ENCODE measurements at regions not wholly inside any gene's neighbourhood (a gene's known extent, or its start where the extent isn't known, plus 50 kb on each side); places are given as distances from the start of the nearest gene placed in this dataset.
"Not testable (repeated sequence)": the region's sequence is repeated elsewhere in the genome, so short reads cannot be mapped to it uniquely, and the experiment has no call there.

DNA sequence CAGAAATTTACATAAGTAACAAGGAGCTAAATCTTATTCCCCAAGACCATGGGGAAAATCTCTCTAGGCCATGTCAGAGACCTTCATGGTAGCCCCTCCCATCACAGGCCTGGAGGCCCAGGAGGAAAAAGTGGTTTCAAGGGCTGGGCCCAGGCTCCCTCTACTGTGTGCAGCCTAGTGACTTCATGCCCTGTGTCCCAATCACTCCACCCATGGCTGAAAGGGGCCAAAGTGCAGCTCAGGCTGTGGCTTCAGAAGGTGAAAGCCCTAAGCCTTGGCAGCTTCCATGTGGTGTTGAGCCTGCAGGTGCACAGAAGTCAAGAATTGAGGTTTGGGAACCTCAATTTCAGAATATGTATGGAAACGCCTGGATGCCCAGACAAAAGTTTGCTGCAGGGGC is 1612.7 kb upstream of the SLC39A10 start (continued):
- TF ChIP-seq, protein P1, sequence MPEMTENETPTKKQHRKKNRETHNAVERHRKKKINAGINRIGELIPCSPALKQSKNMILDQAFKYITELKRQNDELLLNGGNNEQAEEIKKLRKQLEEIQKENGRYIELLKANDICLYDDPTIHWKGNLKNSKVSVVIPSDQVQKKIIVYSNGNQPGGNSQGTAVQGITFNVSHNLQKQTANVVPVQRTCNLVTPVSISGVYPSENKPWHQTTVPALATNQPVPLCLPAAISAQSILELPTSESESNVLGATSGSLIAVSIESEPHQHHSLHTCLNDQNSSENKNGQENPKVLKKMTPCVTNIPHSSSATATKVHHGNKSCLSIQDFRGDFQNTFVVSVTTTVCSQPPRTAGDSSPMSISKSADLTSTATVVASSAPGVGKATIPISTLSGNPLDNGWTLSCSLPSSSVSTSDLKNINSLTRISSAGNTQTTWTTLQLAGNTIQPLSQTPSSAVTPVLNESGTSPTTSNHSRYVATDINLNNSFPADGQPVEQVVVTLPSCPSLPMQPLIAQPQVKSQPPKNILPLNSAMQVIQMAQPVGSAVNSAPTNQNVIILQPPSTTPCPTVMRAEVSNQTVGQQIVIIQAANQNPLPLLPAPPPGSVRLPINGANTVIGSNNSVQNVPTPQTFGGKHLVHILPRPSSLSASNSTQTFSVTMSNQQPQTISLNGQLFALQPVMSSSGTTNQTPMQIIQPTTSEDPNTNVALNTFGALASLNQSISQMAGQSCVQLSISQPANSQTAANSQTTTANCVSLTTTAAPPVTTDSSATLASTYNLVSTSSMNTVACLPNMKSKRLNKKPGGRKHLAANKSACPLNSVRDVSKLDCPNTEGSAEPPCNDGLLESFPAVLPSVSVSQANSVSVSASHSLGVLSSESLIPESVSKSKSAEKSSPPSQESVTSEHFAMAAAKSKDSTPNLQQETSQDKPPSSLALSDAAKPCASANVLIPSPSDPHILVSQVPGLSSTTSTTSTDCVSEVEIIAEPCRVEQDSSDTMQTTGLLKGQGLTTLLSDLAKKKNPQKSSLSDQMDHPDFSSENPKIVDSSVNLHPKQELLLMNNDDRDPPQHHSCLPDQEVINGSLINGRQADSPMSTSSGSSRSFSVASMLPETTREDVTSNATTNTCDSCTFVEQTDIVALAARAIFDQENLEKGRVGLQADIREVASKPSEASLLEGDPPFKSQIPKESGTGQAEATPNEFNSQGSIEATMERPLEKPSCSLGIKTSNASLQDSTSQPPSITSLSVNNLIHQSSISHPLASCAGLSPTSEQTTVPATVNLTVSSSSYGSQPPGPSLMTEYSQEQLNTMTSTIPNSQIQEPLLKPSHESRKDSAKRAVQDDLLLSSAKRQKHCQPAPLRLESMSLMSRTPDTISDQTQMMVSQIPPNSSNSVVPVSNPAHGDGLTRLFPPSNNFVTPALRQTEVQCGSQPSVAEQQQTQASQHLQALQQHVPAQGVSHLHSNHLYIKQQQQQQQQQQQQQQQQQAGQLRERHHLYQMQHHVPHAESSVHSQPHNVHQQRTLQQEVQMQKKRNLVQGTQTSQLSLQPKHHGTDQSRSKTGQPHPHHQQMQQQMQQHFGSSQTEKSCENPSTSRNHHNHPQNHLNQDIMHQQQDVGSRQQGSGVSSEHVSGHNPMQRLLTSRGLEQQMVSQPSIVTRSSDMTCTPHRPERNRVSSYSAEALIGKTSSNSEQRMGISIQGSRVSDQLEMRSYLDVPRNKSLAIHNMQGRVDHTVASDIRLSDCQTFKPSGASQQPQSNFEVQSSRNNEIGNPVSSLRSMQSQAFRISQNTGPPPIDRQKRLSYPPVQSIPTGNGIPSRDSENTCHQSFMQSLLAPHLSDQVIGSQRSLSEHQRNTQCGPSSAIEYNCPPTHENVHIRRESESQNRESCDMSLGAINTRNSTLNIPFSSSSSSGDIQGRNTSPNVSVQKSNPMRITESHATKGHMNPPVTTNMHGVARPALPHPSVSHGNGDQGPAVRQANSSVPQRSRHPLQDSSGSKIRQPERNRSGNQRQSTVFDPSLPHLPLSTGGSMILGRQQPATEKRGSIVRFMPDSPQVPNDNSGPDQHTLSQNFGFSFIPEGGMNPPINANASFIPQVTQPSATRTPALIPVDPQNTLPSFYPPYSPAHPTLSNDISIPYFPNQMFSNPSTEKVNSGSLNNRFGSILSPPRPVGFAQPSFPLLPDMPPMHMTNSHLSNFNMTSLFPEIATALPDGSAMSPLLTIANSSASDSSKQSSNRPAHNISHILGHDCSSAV (CRISPR knock-in tag; IDR thresholded peaks at IDR 0.05; ENCODE audit: borderline replicate concordance): no peak
- TF ChIP-seq ZSCAN31 (CRISPR knock-in tag; IDR thresholded peaks at IDR 0.05; ENCODE audit: low read depth): no peak

DNA sequence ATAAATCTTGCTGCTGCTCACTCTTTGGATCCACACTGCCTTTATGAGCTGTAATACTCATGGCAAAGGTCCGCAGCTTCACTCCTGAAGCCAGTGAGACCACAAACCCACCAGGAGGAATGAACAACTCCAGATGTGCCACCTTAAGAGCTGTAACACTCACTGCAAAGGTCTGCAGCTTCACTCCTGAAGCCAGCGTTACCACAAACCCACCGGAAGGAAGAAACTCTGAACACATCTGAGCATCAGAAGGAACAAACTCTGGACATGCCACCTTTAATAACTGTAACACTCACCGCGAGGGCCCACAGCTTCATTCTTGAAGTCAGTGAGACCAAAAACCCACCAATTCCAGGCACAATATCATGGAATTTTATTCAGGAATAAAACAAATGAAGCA is 1635.9 kb upstream of the SLC39A10 start:
- H3K4me1 ChIP-seq (ENCODE audit: insufficient read depth, low read length); DNase-seq (ENCODE audit: low spot score); CTCF ChIA-PET (ENCODE audit: low intra/inter-chr PET ratio, low total read pairs); H3K36me3 ChIP-seq (replicated peaks in 1 of 2; ENCODE audit: control insufficient read depth in 1 of 2, insufficient read depth in 2 of 2, low read length in 2 of 2); H3K27ac ChIP-seq (ENCODE audit: extremely low read length, insufficient read depth, low read length); H3K4me3 ChIP-seq (replicated peaks in 1 of 3; ENCODE audit: insufficient read depth in 1 of 3, low read depth in 2 of 3, low read length in 3 of 3); POLR2A ChIA-PET; ATAC-seq; H4K20me1 ChIP-seq (ENCODE audit: insufficient read depth, low read length); FAIRE-seq; H3K79me2 ChIP-seq (ENCODE audit: insufficient read depth, low read length); intact Hi-C loops (cut with micrococcal nuclease; ENCODE audit: unreplicated experiment); BruUV-seq (replicated peaks); in situ Hi-C loops (cut with HindIII; ENCODE audit: extremely low pct_ligation_motif_present, low pct_unique_long_range_greater_than_20kb); H3K27me3 ChIP-seq (ENCODE audit: control insufficient read depth in 1 of 2, insufficient read depth in 2 of 2, low read length in 2 of 2); H3K9ac ChIP-seq (ENCODE audit: insufficient read depth, low read depth, low read length); H2AFZ ChIP-seq (ENCODE audit: low read length); H3K4me2 ChIP-seq (ENCODE audit: low read depth, low read length): not testable (repeated sequence)
- peaks cover 58% of the 10 kb centered on the region for H3K9me3 ChIP-seq (ENCODE audit: low read length)
- WGBS (ENCODE audit: low lambda C conversion rate): 47% methylated on average over 5 of the region's 5 CpGs
